ENCODE measurements at regions not wholly inside any gene's neighbourhood (a gene's known extent, or its start where the extent isn't known, plus 50 kb on each side); places are given as distances from the start of the nearest gene placed in this dataset.
A peak's percentile ranks its signal among the peaks of the same experiment; 100 is the strongest.

DNA sequence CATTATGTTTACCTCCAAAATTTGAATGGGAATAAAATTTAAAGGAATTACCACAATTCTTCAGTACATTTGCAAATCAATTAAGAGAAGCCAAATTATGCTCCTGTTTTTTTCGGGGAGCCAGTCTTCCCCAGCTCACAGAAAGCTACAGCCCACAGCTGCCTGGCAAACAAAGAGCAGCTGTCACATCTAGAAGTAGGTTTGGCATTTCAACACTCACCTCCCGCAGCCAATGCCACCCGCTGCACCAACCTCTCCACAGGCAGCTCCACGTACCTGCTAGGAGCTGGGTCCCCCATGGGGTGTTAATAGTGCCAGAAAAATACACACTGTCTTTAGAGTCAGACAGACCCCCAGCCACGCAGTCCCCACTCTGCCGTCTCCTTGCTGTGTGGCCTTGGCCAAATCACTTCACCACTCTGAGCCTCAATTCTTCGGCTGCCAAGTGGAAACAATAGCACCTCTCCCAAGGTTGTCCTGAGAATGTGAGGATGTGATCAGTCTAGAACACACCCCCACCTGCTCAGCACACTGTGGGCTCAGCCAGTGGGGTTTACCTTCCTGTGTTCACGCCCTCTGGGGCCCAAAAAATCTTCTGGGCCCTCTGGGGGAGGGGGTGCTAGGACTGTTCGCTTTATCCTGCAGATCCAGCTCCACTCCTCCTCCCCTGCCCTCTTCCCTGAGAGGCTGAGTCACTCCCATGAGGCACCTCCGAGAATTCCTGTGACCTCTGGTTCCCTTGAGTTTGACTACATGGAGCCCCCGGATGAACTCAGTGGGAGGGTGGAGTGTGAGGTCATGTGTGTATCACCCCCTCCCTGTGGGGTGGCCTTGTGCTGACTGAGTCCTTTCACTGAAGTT, 204.3 kb upstream of the GRIK3 start:
- DNase-seq (ENCODE audit: low read depth in 2 of 2) = no peak

DNA sequence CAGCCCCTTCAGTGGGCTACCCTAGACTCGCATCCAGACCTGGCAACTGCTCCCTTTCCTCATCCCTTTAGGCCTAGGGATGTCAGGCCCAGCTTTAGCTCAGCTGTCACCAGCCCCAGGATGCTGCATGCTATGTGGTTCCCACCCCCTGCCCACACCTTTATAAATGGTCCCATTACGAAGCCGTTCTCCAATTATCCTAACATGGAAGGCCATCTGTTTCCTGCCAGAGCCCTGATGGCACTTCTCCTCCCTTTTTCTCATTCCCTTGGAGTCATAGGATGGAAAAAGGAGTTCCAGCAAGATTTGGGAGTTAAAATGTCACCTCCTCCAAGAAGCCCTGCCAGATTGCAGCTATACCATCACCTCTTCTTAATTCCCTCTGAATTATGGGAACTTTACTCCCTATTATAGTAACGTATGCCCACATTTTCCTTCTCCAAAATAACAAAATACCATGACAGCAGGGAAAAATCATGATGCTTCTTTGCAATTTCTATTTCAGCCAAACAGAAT, 205.0 kb upstream of the GRIK3 start:
- DNase-seq (ENCODE audit: low read depth in 2 of 2) = no peak

DNA sequence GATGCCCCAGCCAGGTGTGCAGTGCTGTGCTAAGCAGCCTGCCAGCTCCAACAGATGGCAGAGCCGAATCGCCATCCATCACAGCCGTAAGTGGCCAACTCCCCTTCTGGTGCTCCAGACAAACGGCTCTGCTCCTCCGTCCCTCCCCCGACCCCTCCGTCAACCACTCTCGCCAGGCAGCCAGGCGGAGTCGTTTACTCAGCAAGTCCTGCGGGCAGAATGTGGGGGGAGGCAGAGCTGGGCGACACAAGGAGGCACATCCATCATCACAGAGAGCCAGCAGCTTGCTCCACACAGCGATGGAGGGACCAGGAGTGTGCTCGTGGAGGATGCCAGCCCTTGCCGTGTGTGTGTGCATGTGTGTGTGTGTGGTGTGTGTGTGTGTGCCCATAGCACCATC, 206.6 kb upstream of the GRIK3 start:
- DNase-seq (ENCODE audit: low read depth in 2 of 2) = no peak

DNA sequence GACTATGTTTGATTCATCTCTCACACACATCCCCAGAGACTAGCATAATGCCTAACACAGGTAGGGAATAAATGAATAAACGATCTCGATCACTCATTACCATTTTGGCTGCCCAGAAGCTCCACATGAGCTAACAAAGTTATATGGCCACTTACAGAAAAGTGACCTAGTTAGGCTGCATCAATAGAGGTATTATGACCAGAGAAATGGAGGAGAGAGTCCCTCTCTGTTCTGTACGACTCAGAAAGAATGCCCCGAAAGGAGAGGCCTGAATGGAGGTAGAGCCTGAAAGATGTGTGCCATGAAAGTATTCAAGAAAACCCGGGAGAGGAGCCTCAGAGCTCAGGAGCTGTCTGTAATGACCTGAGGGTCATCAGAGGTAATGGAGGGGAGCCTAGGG, 208.2 kb upstream of the GRIK3 start:
- no peak for DNase-seq (ENCODE audit: low read depth in 2 of 2)

DNA sequence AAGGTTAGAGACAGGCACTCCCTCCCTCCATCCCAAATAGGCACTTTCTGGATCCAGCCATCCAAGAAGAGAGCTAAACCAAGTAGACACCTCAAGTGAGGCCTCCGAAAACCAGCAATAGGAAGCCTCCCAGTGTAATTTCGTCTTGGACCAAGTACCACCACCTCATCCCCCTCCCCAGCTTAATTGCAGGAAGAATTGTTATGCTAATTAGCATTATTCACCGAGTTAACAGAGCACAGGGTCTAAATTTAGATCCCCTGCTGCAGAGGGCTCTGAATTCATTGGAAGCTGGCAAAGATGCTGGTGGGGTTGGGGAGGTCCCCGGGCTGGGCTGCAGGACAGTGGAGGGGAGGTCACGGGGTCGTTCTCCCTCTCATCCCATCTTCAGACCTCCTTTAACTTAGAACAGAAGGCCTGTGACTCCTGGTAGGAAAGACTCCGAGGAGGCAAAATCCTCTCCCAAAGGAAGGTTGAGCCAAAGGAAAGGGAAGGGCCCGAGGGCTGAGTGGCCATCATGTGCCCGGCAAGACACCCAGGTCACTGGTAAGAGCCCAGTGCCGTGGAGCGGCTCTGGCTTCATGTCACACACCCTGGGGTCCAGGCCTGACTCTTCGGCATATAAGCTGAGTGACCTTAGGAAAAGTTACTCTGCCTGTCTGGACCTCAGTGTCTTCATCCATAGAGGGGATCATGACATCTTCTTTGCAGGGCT, 209.2 kb upstream of the GRIK3 start:
- DNase-seq (ENCODE audit: low read depth in 2 of 2) = no peak

DNA sequence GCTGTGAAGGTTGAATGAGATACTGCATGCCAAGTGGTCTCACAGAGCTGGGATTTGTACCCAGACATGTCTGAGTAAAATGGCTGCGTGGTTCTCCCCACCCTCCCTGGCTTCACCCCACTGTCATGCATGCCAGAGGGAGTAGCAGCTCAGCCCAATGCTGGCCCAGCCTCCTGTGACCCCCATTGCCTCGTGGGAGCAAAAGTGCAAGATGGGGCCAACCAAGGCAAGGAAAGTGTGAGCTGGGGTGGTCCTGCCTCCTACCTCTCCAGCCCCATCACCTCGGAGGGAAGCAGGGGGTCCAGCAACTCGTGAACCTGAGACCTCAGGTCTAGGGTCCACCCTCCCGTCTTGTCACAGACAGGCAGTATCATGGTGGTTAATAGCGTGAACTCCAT, 209.8 kb upstream of the GRIK3 start:
- DNase-seq (ENCODE audit: low read depth in 2 of 2) = no peak

DNA sequence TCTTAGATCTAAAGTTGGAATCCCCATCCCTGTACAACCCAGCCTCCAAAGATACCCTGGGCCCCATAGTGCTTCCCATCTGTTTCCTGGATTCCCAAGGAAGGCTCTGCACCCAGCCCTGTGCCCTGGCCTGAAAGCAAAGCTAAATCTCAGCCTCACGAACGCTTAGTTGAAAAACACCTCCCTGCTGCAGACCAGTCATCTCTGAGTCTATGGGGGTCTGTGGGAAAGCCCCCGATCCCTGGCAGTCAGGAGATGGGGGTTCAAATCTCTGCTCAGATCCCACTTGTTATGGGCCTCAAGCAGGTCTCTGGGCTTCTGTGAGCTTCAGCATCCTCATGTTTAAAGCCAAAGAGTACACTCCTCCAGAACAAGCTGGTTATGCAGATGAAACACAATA, 210.5 kb upstream of the GRIK3 start:
- no peak for DNase-seq (ENCODE audit: low read depth in 2 of 2)

DNA sequence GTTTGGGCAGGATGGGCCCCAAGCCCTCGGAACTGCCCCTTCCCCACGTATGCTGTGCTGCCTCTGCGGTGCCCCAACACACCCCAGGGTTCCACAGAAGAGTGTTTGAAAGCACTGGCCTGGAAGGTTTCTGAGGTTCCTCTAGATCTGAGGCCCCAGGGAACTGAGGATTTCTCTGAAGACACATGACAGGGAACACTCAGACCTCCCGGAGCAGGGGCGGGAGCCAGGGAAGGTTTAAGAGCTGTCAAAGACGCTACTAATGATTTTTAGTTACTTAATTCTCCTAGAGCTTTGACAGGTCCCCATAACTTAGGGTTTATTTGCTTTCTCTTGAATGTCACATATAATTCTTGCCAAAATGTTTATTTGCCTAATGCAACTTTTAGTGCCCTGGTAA, 212.3 kb upstream of the GRIK3 start:
- DNase-seq (ENCODE audit: low read depth in 2 of 2) = no peak

DNA sequence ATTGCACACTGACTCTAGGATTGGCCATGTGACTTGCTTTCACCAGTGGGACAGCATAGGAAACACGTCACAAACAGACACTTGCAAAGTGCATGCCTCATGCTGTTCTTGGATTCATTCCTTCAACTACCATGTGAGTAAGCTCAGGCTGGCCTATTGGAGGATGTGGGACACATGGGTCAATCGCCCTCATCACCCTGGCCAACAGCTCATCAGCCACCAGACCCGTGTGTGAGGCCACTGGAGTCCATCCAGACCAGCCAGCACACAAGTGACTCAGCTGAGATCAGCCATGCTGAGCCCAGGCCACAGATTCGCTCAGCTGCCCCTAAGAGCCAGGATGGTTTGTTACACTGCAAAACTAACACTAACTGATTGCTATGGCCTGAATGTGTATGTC, 216.1 kb upstream of the GRIK3 start:
- DNase-seq (ENCODE audit: low read depth in 2 of 2) = no peak

DNA sequence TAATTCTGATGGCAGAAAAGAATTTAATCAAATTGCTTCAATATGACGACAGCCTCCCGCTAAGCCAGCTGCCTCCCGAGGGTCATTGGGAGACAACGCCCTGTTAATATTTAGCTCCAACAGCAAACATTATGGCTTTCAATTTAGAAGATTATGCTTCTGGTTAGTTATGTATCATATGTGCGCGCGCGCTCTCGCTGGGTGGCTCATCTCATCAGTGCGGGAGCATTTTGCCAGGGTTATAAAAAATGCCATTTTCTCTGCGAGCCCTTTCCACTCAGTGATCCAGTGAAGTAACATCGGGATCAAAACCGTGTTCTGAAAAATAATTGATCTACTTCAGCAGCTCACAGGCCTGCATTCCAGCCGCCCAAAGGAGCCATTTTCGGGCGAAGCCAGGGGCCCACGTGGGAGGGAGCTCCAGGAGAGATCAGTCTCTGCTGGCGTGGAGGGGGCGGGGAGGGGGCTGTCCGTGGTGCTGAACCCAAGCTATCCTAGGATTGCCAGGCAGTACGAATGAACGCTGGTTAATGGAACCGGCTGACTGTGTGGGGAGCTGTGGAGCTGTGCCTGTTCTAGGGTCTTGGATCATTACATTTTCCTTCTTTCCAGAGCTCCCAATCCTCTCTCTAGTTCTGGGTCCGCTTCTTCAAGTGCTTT, 219.1 kb upstream of the ZC3H12A start:
- DNase-seq (ENCODE audit: low read depth in 2 of 2) = peak; percentile 28

DNA sequence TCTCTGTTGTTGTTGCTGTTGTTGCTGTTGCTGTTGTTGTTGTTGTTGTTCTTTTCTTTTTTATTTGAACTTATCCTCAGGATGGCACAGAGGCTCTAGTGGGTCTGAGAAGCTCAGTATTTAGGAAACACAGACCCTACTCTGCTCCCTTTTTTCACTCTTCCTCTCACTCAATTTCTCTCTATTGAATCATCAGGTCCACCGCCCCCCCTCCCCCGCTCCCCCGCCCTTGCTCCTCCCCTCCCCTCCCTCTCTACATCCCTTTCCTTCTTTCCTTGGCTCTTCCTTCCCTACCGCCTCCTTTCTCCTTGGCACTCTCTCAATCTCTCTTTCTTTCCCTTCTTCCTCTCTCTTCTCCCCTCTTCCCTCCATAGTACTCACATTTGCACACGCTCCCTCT, 218.5 kb upstream of the ZC3H12A start:
- DNase-seq (ENCODE audit: low read depth in 2 of 2) = no peak

DNA sequence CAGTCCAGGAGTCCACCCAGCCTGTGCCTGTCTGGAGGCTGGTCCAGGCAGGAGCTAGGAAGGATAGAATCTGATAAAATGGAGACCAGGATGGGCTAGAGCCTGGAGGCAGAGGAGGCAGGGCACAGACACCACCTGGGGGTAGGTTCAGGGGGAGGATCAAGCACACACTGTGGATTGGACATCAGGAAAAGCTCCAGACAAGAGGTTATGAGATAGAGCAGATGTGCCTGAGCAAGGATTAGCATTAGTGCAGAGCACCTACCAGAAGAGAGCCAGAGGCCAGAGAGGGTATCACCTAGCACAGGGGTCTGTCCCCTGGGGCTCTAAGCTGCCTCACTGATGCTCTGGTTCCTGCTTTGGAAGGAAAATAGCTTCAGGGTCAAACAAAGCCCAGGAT, 216.7 kb upstream of the ZC3H12A start:
- DNase-seq (ENCODE audit: low read depth in 2 of 2) = no peak

DNA sequence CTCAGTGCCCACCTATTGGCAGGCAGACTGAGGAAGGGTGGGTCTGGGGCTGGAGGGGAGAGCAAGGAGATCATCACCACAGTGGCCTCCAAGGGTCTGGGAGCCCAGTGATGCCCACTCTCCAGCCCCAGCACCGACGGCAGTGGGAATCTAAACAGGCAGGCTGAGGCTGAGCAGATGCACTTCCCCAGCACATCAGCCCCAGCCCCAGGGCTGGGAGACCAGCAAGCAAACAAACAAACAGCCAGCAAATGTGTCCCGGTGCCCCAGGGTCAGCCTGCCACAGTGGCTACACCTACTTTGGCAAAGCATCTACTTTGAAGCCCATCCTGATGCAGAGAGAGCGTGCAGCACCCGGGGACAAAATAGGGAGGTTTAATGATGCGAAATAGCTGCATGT, 216.3 kb upstream of the ZC3H12A start:
- DNase-seq (ENCODE audit: low read depth in 2 of 2) = no peak

DNA sequence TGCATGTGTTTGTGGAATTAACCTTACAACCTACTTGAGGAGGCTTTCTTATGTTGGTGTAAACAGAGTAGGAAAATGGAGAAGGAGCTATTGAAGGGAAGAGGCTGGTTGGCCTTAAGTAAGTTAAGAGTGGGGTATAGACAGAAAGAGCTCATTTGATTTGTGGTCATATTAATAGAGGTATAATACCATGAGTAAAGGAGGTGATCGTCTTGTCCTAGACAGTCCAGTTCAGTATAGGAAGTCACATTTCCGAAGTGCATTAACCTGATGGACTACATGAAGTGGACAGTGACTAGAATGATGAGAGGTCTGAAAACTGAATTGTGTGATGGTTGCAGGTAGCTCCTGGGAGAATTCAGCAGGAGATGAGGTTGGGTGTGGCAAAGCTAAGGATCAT, 215.4 kb upstream of the ZC3H12A start:
- DNase-seq (ENCODE audit: low read depth in 2 of 2) = no peak

DNA sequence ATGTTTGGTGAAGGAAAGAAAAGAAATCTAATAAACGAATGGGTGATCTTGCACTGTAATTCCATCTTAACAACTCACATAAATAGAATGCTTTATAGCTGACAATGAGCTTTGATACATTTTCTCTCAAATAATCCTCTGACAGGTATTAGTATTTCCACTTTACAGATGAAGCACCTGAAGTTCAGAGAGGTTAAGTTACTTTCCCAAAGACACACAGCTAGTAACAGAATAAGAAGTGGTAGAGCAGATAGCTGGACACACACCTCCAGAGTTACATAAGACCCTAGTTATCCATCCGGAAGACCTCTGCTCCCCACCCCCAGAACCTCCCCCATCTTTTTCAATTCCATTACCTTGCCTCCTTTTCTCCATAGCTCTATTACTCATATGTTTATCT, 213.3 kb upstream of the ZC3H12A start:
- DNase-seq (ENCODE audit: low read depth in 2 of 2) = no peak

DNA sequence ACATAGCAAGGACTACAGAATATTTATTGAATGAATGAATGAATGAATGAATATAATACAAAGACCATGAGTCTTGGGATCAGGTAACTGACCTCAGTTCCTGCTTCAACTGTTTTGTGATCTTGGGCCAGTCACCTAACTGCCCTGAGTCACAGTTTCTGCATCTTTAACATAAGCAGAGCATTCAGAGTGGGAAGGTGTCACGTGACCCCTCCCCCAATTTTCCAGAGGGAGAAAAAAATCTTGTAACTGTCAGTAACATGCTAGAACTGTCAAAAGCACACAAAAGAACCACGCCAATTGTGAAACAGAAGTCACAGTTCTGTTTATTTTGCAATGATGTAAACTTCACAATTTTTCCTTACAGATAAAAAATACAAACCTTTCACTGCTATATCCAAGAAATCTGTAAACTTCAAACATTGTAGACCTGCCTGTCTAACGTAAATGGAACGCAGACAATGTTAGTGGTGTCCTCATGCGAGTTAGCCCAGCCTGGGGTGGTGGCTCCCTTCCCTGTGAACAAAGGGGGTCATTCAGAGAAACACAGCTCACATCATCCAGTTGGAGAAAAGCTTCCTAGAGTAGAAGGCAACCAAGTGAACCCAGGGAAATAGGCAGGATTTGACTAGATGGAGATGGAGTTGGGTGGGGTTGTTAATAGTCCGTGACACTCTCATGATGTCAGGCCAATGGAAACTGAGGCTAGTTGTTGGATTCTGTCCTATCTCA, 211.8 kb upstream of the ZC3H12A start:
- no peak for DNase-seq (ENCODE audit: low read depth in 2 of 2)

DNA sequence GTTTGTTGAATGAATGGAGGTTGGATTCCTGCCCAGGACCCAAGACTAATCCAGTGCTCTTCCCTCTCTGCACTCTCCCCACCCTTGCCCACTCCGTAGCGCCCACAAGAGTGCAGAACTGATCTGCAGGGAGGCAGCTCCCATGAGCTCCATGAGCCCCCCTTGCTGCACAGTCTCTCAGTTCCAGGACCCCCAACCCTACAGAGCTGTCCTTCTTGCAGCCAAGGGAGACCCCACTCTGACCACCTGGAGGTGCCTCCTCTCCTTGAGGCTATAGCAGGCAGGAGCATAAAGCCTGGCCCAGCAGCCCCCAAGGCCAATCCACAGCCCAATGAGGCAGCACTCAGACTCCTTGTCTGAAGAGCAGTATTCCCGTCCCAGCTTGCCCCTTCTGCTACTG, 209.2 kb upstream of the ZC3H12A start:
- DNase-seq (ENCODE audit: low read depth in 2 of 2) = no peak

DNA sequence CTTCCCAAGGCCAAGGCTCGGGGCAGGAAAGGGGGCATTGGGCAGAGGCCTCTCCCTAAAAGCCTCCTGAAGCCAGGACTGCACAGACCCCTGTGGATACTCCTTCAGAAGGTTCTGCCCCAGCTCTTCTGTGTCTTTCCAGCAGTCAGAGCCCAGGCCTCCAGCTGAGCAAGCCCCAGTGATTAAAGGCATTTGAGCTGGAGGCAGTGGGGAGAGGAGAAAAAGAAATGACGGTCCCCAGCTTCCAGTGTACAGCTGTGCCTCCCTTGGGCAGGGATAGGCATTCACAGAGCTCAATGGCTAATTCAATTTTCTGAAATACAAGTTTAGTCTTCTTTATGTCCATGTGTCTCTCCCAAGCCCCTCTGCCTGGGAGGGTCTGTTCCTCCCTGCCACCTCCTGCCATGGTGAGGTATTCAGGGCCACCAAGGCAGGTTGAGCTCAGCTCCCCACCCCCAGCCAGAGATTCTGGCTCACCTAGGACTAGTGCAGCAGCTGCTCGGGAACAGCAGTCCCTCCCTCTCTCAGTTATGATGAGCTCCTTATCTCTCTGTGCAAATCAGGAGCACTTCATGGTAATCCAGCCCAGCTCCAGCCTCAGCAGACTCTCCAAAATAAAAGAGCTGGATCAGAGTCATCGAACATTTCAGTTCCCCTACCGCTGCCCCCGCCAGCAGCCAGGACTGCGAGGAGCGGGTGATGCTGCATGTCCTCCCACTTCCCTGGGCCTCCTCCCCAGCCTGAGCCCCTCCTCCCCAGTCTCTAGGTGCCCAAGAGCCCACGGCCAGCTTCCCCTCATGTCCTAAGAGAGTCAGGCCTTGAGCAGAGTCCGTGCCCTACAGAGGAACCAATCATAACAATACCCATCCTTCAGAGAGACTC, 208.4 kb upstream of the ZC3H12A start:
- no peak for DNase-seq (ENCODE audit: low read depth in 2 of 2)

DNA sequence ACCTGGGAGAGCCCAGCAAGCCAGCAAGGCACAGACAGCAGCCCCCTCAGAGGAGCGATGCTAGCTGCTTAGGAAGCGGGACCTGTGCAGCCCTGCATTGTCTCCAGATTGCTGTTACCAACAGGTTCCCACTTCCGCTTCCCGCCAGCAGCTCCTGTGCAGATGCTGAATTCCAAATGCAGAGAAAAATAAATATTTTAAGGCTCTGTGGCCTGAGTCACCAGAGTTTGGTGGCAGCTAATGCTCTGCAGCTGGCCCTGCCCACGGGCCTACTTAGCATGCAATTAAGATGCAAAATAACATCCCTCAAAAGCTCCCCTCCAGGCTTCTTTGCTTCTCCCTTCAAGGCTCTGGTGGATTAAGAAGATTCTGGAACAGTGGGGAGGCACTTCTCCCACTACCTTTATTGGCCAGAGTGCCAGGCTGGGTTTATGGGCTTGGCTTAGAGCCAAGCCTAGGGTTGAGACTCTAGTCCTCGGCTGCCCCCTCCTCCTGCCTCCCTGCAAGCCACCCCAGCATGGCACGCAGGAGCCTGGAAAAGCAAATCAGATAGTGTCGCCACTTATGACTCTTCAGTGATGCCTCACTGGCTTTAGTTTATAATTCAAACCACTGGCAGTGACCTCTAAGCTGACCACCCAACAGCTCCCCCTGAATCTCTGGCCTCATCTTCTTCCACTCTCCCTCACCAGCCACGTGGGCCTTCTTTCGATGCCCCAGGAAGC, 207.1 kb upstream of the ZC3H12A start:
- DNase-seq (ENCODE audit: low read depth in 2 of 2) = no peak

DNA sequence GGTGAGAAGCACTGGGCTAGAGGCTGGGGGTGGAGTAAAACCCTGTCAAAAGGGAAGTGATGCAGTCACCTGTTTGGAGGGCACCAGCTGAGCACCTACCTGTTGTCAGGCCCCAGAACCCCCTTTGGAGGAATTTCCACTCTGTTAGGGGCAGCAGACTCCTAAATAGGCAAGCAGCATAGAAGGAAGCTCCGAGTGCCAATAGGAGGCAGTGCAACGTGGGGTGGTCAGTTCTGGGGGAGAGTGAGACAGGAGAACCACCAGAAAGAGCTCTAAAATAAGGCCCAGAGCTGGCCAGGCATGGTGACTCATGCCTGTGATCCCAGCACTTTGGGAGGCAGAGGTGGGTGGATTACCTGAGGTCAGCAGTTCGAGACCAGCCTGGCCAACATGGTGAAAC, 203.7 kb upstream of the ZC3H12A start:
- no peak for DNase-seq (ENCODE audit: low read depth in 2 of 2)

Measured in lung microvascular endothelial cell (primary cell).